H1 (cell line): ENCODE measurements at regions not wholly inside any gene's neighbourhood (a gene's known extent, or its start where the extent isn't known, plus 50 kb on each side); places are given as distances from the start of the nearest gene placed in this dataset.

ENCODE experiments used
- CTCF ChIA-PET: fragments of 300-600 bp; sonication (Branson Sonifier 250); formaldehyde crosslinking; loops from one replicate; lab custom pipeline; 2021; ENCODE audit not compliant: partially characterized antibody; lab: Charles Lee
- POLR2A ChIA-PET: fragments of 300-600 bp; sonication (Branson Sonifier 250); formaldehyde crosslinking; loops from one replicate; lab custom pipeline; 2021; ENCODE audit warnings: inconsistent platforms; ENCODE audit not compliant: partially characterized antibody; lab: Charles Lee
- DNase-seq, 2 experiments: peaks; one replicate each; pipeline versions ENCODE4 v3.0.0 to v3.0.0-alpha.2; 2010 to 2022; ENCODE audit warnings: low spot score in 2 of 2, low read depth in 1 of 2, mixed read lengths in 1 of 2
- FAIRE-seq: peaks from 2 replicates; lab custom pipeline; 2011; peaks lifted over from hg19 to GRCh38; lab: Jason Lieb, UNC
- H2AFZ ChIP-seq: 2 replicates; pipeline ENCODE4 v1.8.1; 2012; ENCODE audit warnings: low read length, inconsistent platforms
- H2AK5ac ChIP-seq: 2 replicates; pipeline ENCODE4 v1.6.1; 2013; ENCODE audit warnings: low read depth, low read length
- H2BK120ac ChIP-seq: replicated peaks from 2 replicates; pipeline ENCODE3; 2013; ENCODE audit warnings: low read depth, low read length, inconsistent platforms
- H2BK12ac ChIP-seq: 2 replicates; pipeline ENCODE4 v1.6.1; 2013; ENCODE audit warnings: low read depth, low read length
- H2BK15ac ChIP-seq: 2 replicates; pipeline ENCODE4 v1.6.1; 2013; ENCODE audit warnings: low read length
- H2BK20ac ChIP-seq: 2 replicates; pipeline ENCODE4 v1.6.1; 2013; ENCODE audit warnings: low read length
- H2BK5ac ChIP-seq: 2 replicates; pipeline ENCODE4 v1.6.1; 2013; ENCODE audit warnings: low read depth, low read length
- H3K14ac ChIP-seq: 2 replicates; pipeline ENCODE4 v1.6.1; 2013; ENCODE audit warnings: inconsistent platforms; ENCODE audit not compliant: insufficient read length
- H3K18ac ChIP-seq: 2 replicates; pipeline ENCODE4 v1.6.1; 2013; ENCODE audit warnings: low read length; ENCODE audit errors: extremely low read depth
- H3K23ac ChIP-seq: 2 replicates; pipeline ENCODE4 v1.6.1; 2013; ENCODE audit warnings: inconsistent platforms; ENCODE audit not compliant: insufficient read length
- H3K23me2 ChIP-seq: 2 replicates; pipeline ENCODE4 v1.6.1; 2013; ENCODE audit warnings: low read depth, low read length
- H3K27ac ChIP-seq: 2 replicates; pipeline ENCODE4 v1.6.1; 2011; ENCODE audit warnings: low read depth, low read length, inconsistent platforms
- H3K27me3 ChIP-seq, 4 experiments: replicated peaks in 1 of 4; 1 replicate in 1 of 4; 2 replicates in 3 of 4; pipeline versions ENCODE4 v1.6.1 to v1.8.1; 2011 to 2013; ENCODE audit warnings: low read length in 3 of 4, mild to moderate bottlenecking in 3 of 4, inconsistent platforms in 2 of 4, mixed read lengths in 2 of 4, moderate library complexity in 1 of 4; ENCODE audit not compliant: control insufficient read depth in 3 of 4, insufficient read depth in 3 of 4; ENCODE audit errors: extremely low read depth in 1 of 4
- H3K36me3 ChIP-seq, 4 experiments: 2 replicates each; pipeline versions ENCODE4 v1.6.1 to v1.8.1; 2011 to 2013; ENCODE audit warnings: mild to moderate bottlenecking in 4 of 4, low read length in 3 of 4, moderate library complexity in 2 of 4, control low read depth in 1 of 4, inconsistent platforms in 1 of 4; ENCODE audit not compliant: insufficient read depth in 4 of 4, control insufficient read depth in 2 of 4
- H3K4ac ChIP-seq: replicated peaks from 2 replicates; pipeline ENCODE3; 2013; ENCODE audit warnings: low read length, low read depth, mixed read lengths, inconsistent platforms; ENCODE audit not compliant: insufficient read length
- H3K4me1 ChIP-seq, 4 experiments: replicated peaks in 1 of 4; 1 replicate in 1 of 4; 2 replicates in 3 of 4; pipeline versions ENCODE4 v1.6.1 to v1.8.1; 2011 to 2013; ENCODE audit warnings: low read length in 3 of 4, inconsistent platforms in 2 of 4, mixed read lengths in 1 of 4; ENCODE audit not compliant: insufficient read depth in 4 of 4, control insufficient read depth in 3 of 4
- H3K4me2 ChIP-seq, 2 experiments: 2 replicates each; pipeline versions ENCODE4 v1.6.1 to v1.8.1; 2011 to 2013; ENCODE audit warnings: low read depth in 2 of 2, low read length in 2 of 2, control low read depth in 1 of 2, inconsistent platforms in 1 of 2, mild to moderate bottlenecking in 1 of 2; ENCODE audit not compliant: insufficient read depth in 1 of 2
- H3K4me3 ChIP-seq, 4 experiments: fragments of 200-600, 300-600 bp in 1 of 4; sonication (generic), shearing (Covaris generic), sonication (Bioruptor Twin) in 1 of 4; 2 replicates each; pipeline versions ENCODE4 v1.5.1 to v1.8.1; 2011 to 2016; ENCODE audit warnings: low read length in 4 of 4, low read depth in 3 of 4, control low read depth in 2 of 4, inconsistent platforms in 2 of 4, mild to moderate bottlenecking in 2 of 4, mixed read lengths in 1 of 4, moderate library complexity in 1 of 4; ENCODE audit not compliant: insufficient read depth in 2 of 4; ENCODE audit errors: extremely low read depth in 1 of 4
- H3K56ac ChIP-seq: replicated peaks from 2 replicates; pipeline ENCODE3; 2013; ENCODE audit warnings: low read depth, mild to moderate bottlenecking, mixed read lengths, low read length, inconsistent platforms; ENCODE audit not compliant: insufficient read length
- H3K79me1 ChIP-seq: 2 replicates; pipeline ENCODE4 v1.6.1; 2013; ENCODE audit warnings: low read depth, low read length, control low read depth
- H3K79me2 ChIP-seq, 2 experiments: 2 replicates each; pipeline versions ENCODE4 v1.6.1 to v1.8.1; 2012 to 2013; ENCODE audit warnings: low read length in 2 of 2, mild to moderate bottlenecking in 2 of 2, inconsistent platforms in 1 of 2; ENCODE audit not compliant: insufficient read depth in 2 of 2, control insufficient read depth in 1 of 2
- H3K9ac ChIP-seq, 4 experiments: replicated peaks in 1 of 4; 1 replicate in 1 of 4; 2 replicates in 3 of 4; pipeline versions ENCODE4 v1.6.1 to v1.8.1; 2011 to 2013; ENCODE audit warnings: low read depth in 3 of 4, low read length in 3 of 4, control low read depth in 2 of 4, mild to moderate bottlenecking in 2 of 4, moderate library complexity in 2 of 4, inconsistent platforms in 1 of 4; ENCODE audit errors: extremely low read depth in 1 of 4
- H3K9me3 ChIP-seq, 2 experiments: 2 replicates each; pipeline versions ENCODE4 v1.6.1 to v1.8.1; 2012 to 2013; ENCODE audit warnings: mild to moderate bottlenecking in 2 of 2, moderate library complexity in 2 of 2, control low read depth in 1 of 2, inconsistent platforms in 1 of 2, low read depth in 1 of 2, low read length in 1 of 2, mixed read lengths in 1 of 2; ENCODE audit not compliant: insufficient read depth in 2 of 2
- H4K20me1 ChIP-seq, 2 experiments: replicated peaks in 1 of 2; 2 replicates each; pipeline versions ENCODE3 to v1.8.1; 2011 to 2013; ENCODE audit warnings: inconsistent platforms in 2 of 2, low read length in 2 of 2, mild to moderate bottlenecking in 1 of 2; ENCODE audit not compliant: insufficient read depth in 2 of 2, control insufficient read depth in 1 of 2
- H4K5ac ChIP-seq: 2 replicates; pipeline ENCODE4 v1.6.1; 2013; ENCODE audit warnings: low read length, low read depth, mixed read lengths, inconsistent platforms; ENCODE audit not compliant: insufficient read length
- H4K8ac ChIP-seq: 2 replicates; pipeline ENCODE4 v1.8.0; 2013; ENCODE audit warnings: mild to moderate bottlenecking, moderate library complexity, low read length, inconsistent platforms; ENCODE audit not compliant: insufficient read depth; ENCODE audit errors: extremely low read depth
- H4K91ac ChIP-seq: replicated peaks from 2 replicates; pipeline ENCODE3; 2013; ENCODE audit warnings: low read length, mixed read lengths, inconsistent platforms; ENCODE audit not compliant: insufficient read length
- ASH2L ChIP-seq: fragments of 200-600, 300-600 bp; sonication (generic); IDR thresholded peaks from one replicate; pipeline ENCODE4 v1.7.1; 2017; ENCODE audit warnings: low read length
- EGR1 ChIP-seq: IDR thresholded peaks from 2 replicates; pipeline ENCODE4 v1.6.1; 2011; ENCODE audit warnings: low read depth, low read length, borderline replicate concordance
- GTF2F1 ChIP-seq: IDR thresholded peaks from 2 replicates; pipeline ENCODE4 v1.6.1; 2012; ENCODE audit warnings: low read depth, low read length, improper control_type of control experiment, borderline replicate concordance
- KDM5A ChIP-seq: fragments of 200-600 bp; IDR thresholded peaks from 2 replicates; pipeline ENCODE4 v1.7.1; 2012; ENCODE audit warnings: mild to moderate bottlenecking, low read length, inconsistent platforms, mixed read lengths
- SIN3A ChIP-seq, 2 experiments: IDR thresholded peaks in 1 of 2; conservative IDR thresholded peaks in 1 of 2; 2 replicates each; pipeline ENCODE4 v1.6.1; 2011 to 2012; ENCODE audit warnings: low read length in 2 of 2, improper control_type of control experiment in 1 of 2, low read depth in 1 of 2, mild to moderate bottlenecking in 1 of 2
- SP2 ChIP-seq: IDR thresholded peaks from 2 replicates; pipeline ENCODE4 v1.6.1; 2012; ENCODE audit warnings: mild to moderate bottlenecking, low read length, inconsistent platforms
- SP4 ChIP-seq: IDR thresholded peaks from 2 replicates; pipeline ENCODE4 v1.6.1; 2012; ENCODE audit warnings: low read length, inconsistent platforms
- TAF7 ChIP-seq: optimal IDR thresholded peaks from 2 replicates; pipeline ENCODE3; 2011; ENCODE audit warnings: low read depth, mild to moderate bottlenecking, inconsistent platforms, low read length, moderate library complexity, borderline replicate concordance
- WGBS, 2 experiments: shearing (Covaris generic) in 1 of 2; methylation state at CpG; one replicate each; pipeline versions ENCODE4 v1.1.6 to v1.1.7; 2013 to 2015; ENCODE audit warnings: low lambda C conversion rate in 2 of 2, mixed read lengths in 2 of 2, inconsistent platforms in 1 of 2, low coverage in 1 of 2, missing lambda C conversion rate in 1 of 2; ENCODE audit not compliant: insufficient replicate concordance in 2 of 2, insufficient coverage in 1 of 2, insufficient read length in 1 of 2; ENCODE audit errors: extremely low coverage in 1 of 2, missing lambda C conversion rate in 1 of 2; 5-methylcytosine and 5-hydroxymethylcytosine counted together
- TF ChIP-seq, protein P1 (sequence below): IDR thresholded peaks from 2 replicates; pipeline ENCODE4 v1.6.1; 2011; ENCODE audit warnings: low read depth, mild to moderate bottlenecking, low read length; ENCODE audit not compliant: insufficient read depth

DNA sequence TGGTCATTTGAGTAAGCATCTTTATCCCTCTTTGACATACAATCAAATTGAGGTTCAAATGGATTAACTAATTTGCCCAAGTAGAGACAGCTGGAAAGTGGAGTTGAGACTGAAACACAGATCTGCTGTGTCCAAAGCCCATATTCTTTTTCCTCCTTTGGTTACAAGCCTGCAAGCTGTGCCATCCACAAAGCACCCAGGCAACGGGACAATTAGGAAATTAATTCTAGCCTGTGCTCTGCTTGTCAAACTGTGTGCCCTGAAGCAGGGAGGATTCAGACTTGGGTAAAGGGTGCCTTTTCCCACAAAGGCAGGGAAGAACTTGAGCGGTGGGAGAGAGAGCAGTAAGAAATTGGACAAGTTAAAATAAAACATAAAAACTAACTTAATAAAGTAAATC lies 127.9 kb downstream of the DTWD1 start:
- Histone ChIP-seq H3K23ac (no peak overlapping the region), H2BK12ac (no peak overlapping the region), H2AK5ac (no peak overlapping the region), H3K79me2 (no peaks in the 10 kb centered on the region), H2BK15ac (no peak overlapping the region), H4K20me1 (no peaks in the 10 kb centered on the region), H4K91ac (no peak overlapping the region), H2BK20ac (no peak overlapping the region), H2BK120ac (no peak overlapping the region), H3K4me3 (no peak overlapping the region), H3K4me1 (no peaks in the 10 kb centered on the region), H3K79me1 (no peaks in the 10 kb centered on the region), H3K23me2 (no peaks in the 10 kb centered on the region; the same call in 1 of the 2 replicates), H4K8ac (no peak overlapping the region), H3K14ac (no peak overlapping the region), H3K36me3 (no peaks in the 10 kb centered on the region), H3K9ac (no peak overlapping the region), H3K56ac (no peak overlapping the region), H3K27me3 (no peaks in the 10 kb centered on the region), H2BK5ac (no peak overlapping the region), H3K18ac (no peak overlapping the region), H3K4ac (no peak overlapping the region), H3K4me2 (no peak overlapping the region), H2AFZ (no peak overlapping the region), H3K27ac (no peak overlapping the region), H4K5ac (no peak overlapping the region), H3K9me3 (no peaks in the 10 kb centered on the region)
- WGBS, 2 experiments, result 85% methylated on average over 2 of the region's 2 CpGs; no CpG with 5 or more reads in 1 of the 2 experiments
- no peak for DNase-seq
- TF ChIP-seq SIN3A (conservative IDR thresholded peaks at IDR 0.05 in 1 of 2, IDR thresholded peaks at IDR 0.05 in 1 of 2; ENCODE audit: low read depth in 1 of 2, low read length in 2 of 2), result no peak
- no peak for TF ChIP-seq TAF7
- TF ChIP-seq, protein P1, sequence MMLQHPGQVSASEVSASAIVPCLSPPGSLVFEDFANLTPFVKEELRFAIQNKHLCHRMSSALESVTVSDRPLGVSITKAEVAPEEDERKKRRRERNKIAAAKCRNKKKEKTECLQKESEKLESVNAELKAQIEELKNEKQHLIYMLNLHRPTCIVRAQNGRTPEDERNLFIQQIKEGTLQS, result no peak
- TF ChIP-seq ASH2L, result no peak
- no peak for TF ChIP-seq SP2
- TF ChIP-seq EGR1, result no peak
- no peak for TF ChIP-seq SP4
- no peak for TF ChIP-seq GTF2F1
- TF ChIP-seq KDM5A, result no peak
- FAIRE-seq, result no peak
- POLR2A ChIA-PET, result no interaction called here
- CTCF ChIA-PET, result interaction anchor here (1.1 kb wide), 1 partner anchor 194 kb away, joined by 3 read pairs; no protein-coding TSS in a partner anchor
